ENCODE measurements at regions not wholly inside any gene's neighbourhood (a gene's known extent, or its start where the extent isn't known, plus 50 kb on each side); places are given as distances from the start of the nearest gene placed in this dataset.

DNA sequence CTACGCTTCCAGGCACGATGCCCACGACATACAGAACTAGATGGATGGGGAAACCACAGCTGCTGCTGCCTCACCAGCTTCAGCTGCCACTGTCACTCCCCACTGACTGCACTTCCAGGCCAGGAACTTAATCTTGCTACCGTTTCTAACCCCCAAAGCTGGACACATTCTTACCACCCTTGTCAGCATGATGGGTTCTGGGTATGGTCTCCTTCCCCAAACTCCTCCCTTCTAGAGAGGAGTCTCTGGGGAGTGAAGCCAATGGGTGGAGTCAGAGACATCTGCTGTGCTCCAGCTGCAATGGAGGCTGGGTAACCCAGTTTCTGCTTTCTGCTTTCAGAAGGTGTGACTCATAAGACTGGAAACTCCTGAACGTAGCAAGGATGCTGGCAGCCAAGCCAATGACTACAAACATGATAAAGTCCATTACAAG is 87.0 kb upstream of the THY1 start:
- TF ChIP-seq CTCF (conservative IDR thresholded peaks at IDR 0.05; ENCODE audit: low read length): no peak
- no peak for TF ChIP-seq EZH2phosphoT487 (IDR thresholded peaks at IDR 0.05; ENCODE audit: borderline replicate concordance, low read depth, low read length)

All from OCI-LY7 (cell line).